ENCODE measurements at regions not wholly inside any gene's neighbourhood (a gene's known extent, or its start where the extent isn't known, plus 50 kb on each side); places are given as distances from the start of the nearest gene placed in this dataset.
"Not testable (repeated sequence)": the region's sequence is repeated elsewhere in the genome, so short reads cannot be mapped to it uniquely, and the experiment has no call there.

GRCh38 chr5:152118676-152119470, 194.2 kb upstream of the GLRA1 start:
- no peak for DNase-seq (ENCODE audit: low spot score)
- FAIRE-seq, result peak; percentile 53

GRCh38 chr5:152116934-152117333, 192.3 kb upstream of the GLRA1 start:
- DNase-seq (ENCODE audit: low spot score) (no peak), FAIRE-seq (no peak)

- FAIRE-seq (no peak), DNase-seq (ENCODE audit: low spot score) (no peak)
Observed at GRCh38 chr5:152113401-152113800, 188.8 kb upstream of the GLRA1 start.

- DNase-seq (ENCODE audit: low spot score) (no peak), FAIRE-seq (no peak)
Observed at GRCh38 chr5:152107220-152107619, 182.6 kb upstream of the GLRA1 start.

- no peak for FAIRE-seq
- DNase-seq (ENCODE audit: low spot score), result no peak
Observed at GRCh38 chr5:152106571-152106970, 181.9 kb upstream of the GLRA1 start.

GRCh38 chr5:152105085-152105484, 180.4 kb upstream of the GLRA1 start:
- DNase-seq (ENCODE audit: low spot score) (no peak), FAIRE-seq (no peak)

- DNase-seq (ENCODE audit: low spot score) (no peak), FAIRE-seq (no peak)
Observed at GRCh38 chr5:152104211-152104610, 179.6 kb upstream of the GLRA1 start.

- FAIRE-seq; DNase-seq (ENCODE audit: low spot score): not testable (repeated sequence)
Observed at GRCh38 chr5:152102908-152103307, 178.3 kb upstream of the GLRA1 start.

GRCh38 chr5:152102057-152102456, 177.4 kb upstream of the GLRA1 start:
- DNase-seq (ENCODE audit: low spot score), result no peak
- FAIRE-seq, result no peak

GRCh38 chr5:152100462-152100861, 175.8 kb upstream of the GLRA1 start:
- FAIRE-seq, result no peak
- no peak for DNase-seq (ENCODE audit: low spot score)

GRCh38 chr5:152097128-152097527, 172.5 kb upstream of the GLRA1 start:
- FAIRE-seq (no peak), DNase-seq (ENCODE audit: low spot score) (no peak)

- FAIRE-seq, result no peak
- DNase-seq (ENCODE audit: low spot score), result no peak
Observed at GRCh38 chr5:152094716-152095115, 170.1 kb upstream of the GLRA1 start.

GRCh38 chr5:152094060-152094459, 169.4 kb upstream of the GLRA1 start:
- FAIRE-seq (no peak), DNase-seq (ENCODE audit: low spot score) (no peak)

GRCh38 chr5:152092580-152092979, 167.9 kb upstream of the GLRA1 start:
- no peak for FAIRE-seq
- no peak for DNase-seq (ENCODE audit: low spot score)

GRCh38 chr5:152089644-152090043, 165.0 kb upstream of the GLRA1 start:
- no peak for DNase-seq (ENCODE audit: low spot score)
- no peak for FAIRE-seq

GRCh38 chr5:152086668-152087067, 162.0 kb upstream of the GLRA1 start:
- DNase-seq (ENCODE audit: low spot score) (no peak), FAIRE-seq (no peak)

- no peak for FAIRE-seq
- no peak for DNase-seq (ENCODE audit: low spot score)
Observed at GRCh38 chr5:152084476-152084875, 159.8 kb upstream of the GLRA1 start.

GRCh38 chr5:152083231-152083630, 158.6 kb upstream of the GLRA1 start:
- FAIRE-seq (no peak), DNase-seq (ENCODE audit: low spot score) (no peak)

GRCh38 chr5:152072091-152072490, 147.4 kb upstream of the GLRA1 start:
- DNase-seq (ENCODE audit: low spot score), result no peak
- FAIRE-seq, result no peak

GRCh38 chr5:152070591-152070990, 145.9 kb upstream of the GLRA1 start:
- no peak for DNase-seq (ENCODE audit: low spot score)
- FAIRE-seq, result no peak

- DNase-seq (ENCODE audit: low spot score) (no peak), FAIRE-seq (no peak)
Observed at GRCh38 chr5:152066784-152067183, 142.1 kb upstream of the GLRA1 start.

- DNase-seq (ENCODE audit: low spot score) (no peak), FAIRE-seq (no peak)
Observed at GRCh38 chr5:152063004-152063403, 138.4 kb upstream of the GLRA1 start.

GRCh38 chr5:152061095-152061494, 136.4 kb upstream of the GLRA1 start:
- FAIRE-seq, result no peak

GRCh38 chr5:152058267-152058666, 133.6 kb upstream of the GLRA1 start:
- FAIRE-seq, result peak; percentile 48
- no peak for DNase-seq (ENCODE audit: low spot score)

More at GRCh38 chr5:152061095-152061494, 136.4 kb upstream of the GLRA1 start:
- no peak for DNase-seq (ENCODE audit: low spot score)
